ENCODE measurements at regions not wholly inside any gene's neighbourhood (a gene's known extent, or its start where the extent isn't known, plus 50 kb on each side); places are given as distances from the start of the nearest gene placed in this dataset.

DNA sequence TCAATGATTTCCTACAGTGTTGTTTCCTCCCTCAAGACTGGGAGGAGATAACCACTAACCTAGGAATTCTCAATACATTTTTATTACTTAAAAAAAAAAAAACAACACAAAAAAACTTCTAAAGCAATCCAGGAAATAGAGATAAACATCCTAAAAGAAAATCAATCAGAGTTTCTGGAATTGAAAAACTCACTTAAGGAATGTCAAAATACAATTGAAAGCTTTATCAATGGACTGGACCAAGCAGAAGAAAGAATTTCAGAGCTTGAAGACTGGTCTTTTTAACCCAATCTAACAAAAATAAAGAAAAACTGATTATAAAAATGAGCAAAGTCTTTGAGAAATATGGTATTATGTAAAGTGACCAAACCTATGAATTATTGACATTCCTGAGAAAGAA, 394.1 kb downstream of the XPNPEP1 start:
- DNase-seq (ENCODE audit: low read depth in 4 of 4, low spot score in 3 of 4), result no peak

DNA sequence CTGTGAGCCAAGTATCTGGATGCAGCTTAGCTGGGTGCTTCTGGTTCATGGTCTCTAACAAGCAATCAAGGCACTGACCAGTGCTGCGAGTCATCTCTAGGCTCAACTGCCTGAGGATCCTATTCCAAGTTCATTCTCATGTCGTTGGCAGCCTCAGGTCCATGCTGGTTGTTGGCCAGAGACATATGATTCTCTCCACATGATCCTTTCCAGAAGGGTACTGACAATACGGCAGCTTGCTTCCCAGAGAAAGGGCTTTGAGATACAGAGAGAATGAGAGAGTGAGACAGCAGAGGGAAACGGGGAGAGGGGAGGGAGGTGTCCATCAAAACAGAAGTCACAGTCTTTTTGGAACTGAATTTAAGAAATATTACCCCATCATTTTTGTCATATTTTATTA, 405.6 kb downstream of the XPNPEP1 start:
- DNase-seq (ENCODE audit: low read depth in 4 of 4, low spot score in 3 of 4), result no peak

DNA sequence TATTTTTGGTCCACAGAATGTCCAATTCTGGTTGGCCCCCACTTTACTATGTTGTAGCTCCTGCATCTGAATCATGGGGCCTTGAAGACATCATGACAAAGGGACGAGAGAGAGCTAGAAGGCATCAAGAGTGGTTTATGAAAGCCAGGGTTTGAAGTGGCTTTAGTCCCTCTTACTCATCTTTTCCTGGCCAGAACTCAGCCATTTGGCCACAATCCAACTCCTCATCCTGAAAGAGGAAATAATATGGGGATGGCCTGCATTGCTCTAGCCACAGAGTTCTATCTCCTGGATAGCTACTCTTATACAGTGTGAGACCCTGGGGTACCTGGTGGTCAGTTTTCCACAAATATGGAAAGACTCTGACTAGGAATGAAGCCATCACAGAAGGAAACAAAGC, 418.9 kb downstream of the XPNPEP1 start:
- no peak for DNase-seq (ENCODE audit: low read depth in 4 of 4, low spot score in 3 of 4)

DNA sequence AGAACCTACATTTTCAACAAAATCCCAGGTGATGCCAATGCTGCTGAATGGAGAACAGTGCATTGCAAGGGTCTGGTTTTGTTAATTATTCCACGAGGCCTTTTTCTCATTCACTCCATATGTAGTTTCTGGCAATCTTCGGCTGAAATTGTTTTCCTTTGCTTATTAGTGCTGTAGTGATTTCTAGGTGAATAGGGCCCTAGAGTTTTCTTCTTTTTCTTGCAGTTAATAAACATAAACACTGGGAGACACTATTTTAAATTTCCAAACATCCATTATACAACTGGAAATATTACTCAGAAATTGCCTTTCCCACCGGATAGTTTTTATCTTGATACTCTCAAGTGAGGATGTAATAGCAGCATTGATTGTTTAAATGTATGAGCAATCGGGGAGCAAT, 435.6 kb downstream of the XPNPEP1 start:
- DNase-seq (ENCODE audit: low read depth in 4 of 4, low spot score in 3 of 4), result no peak

DNA sequence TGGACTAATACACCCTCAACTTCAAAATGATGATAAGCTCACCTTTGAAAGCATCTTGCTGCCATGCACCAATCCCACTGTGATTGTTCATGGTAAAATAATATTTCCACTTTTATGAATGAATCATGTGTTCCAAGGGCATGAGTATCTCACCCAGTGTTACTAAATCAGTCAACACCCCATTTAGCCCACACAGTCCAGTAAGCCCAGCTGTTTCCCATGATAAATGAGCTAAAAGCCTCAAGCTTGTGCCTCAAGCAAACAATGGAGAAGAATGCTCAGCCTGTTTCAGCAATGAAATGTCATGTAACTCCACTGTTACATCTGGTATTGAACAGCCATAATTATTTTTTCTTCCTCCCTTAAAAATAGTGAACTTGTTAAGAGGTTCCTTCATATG, 442.5 kb downstream of the XPNPEP1 start:
- DNase-seq (ENCODE audit: low read depth in 4 of 4, low spot score in 3 of 4), result no peak

DNA sequence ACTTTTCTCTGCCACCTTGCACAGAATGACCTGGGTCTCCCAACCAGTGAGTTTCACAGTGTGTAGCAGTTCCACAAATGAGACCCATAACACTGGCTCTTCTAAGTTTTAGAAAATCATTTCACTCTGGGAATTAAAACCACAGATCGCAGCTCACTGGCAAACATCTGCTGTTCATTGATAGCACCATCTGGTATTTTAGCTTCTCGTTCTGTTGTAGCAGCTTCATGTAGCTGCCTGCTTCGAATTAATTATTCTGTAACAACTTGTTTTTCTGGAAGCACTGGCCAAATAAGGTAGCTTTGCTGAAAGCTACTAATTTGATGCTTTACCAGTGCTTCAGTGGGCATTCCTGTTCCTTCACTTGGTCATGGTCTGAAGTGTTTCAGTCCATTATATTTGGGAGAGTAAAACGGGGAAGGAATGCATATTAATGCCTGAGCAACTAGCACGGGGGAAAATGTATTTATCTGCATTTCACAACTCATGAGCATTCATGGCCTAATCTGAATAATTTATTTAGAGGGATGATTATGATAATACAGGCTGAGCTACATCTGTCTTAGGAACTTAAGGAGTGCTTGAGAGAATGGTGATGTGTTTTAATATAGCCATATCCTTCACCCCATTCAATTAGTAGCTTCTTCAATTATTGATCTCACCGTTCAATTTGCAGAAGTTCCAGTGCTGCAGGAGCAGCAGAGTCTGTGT, 447.4 kb downstream of the XPNPEP1 start:
- DNase-seq (ENCODE audit: low read depth in 4 of 4, low spot score in 3 of 4), result no peak

DNA sequence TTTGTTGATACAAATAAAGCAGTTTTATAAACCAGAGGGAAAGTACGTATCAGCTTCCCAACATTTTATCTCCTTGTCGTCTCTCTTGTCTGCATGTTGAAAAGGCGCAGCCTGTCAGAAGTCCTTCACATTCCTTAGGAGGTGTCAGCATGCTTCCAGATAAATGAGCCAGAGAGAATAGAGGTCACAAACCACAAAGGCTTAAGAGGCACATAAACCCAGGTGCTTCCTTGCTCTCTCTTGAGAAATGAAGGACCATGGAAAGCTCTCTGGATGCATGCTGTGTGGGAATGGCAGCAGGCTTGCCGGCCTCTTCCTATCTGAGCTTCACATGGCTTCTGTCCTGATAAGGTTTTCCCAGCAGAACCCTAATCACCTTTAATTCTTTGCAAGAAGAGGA, 448.5 kb downstream of the XPNPEP1 start:
- DNase-seq (ENCODE audit: low read depth in 4 of 4, low spot score in 3 of 4), result no peak

DNA sequence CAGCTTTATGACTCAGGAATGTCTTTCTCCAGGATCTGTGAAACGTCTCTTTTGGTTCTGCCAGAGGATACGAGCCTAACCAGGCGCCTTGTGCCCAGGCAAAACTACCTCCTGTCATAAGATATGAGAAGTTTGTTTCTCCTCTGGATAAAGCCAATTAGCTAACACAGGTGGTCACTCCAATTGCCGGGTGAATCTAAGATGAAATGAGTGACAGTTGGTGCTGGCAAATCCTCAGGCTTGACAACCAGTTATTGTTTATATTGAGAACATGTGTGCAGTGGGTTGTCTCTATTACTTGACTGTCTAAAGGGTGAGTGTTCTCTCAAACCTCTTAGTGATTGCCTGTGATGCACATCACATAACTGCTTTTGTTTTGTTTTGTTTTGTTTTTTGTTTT, 449.1 kb downstream of the XPNPEP1 start:
- DNase-seq (ENCODE audit: low read depth in 4 of 4, low spot score in 3 of 4), result no peak

DNA sequence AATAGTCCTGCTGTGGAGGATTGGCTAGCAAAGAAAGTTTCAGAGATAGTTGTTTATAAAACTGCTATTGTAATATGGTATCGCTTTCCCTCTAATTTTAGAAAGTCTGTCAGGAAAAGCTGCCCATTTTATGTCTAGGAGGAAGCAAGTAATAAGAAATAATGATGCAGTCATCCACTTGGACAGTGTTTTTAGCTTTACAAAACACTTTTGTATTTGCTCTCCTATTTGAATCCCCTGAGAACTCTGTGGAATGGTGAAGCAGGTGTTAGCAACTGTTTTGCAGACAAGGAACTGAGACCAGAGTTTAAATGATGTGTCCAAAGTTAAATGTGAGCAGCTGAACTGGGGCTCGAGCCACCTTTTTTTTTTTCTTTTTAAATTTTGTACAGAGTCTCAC, 455.8 kb downstream of the XPNPEP1 start:
- no peak for DNase-seq (ENCODE audit: low read depth in 4 of 4, low spot score in 3 of 4)

DNA sequence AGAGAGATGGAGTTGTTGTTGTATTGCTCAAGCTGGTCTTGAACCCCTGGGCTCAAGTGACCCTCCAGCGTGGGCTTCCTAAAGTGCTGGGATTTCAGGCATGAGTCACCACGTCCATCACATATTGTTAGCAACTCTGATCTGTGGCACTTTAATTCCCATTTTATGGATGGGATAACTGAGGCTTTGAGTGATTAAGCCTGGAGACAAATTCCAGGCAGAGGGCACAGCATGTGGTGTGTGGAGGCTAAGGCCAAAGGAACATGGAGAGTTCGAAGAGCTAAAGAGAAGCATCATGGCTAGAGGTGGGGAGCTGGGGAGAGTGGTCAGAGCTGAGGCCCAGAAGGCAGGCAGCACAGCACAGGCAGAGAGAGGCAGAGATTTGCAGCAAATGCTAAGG, 458.4 kb downstream of the XPNPEP1 start:
- DNase-seq (ENCODE audit: low read depth in 4 of 4, low spot score in 3 of 4), result no peak

DNA sequence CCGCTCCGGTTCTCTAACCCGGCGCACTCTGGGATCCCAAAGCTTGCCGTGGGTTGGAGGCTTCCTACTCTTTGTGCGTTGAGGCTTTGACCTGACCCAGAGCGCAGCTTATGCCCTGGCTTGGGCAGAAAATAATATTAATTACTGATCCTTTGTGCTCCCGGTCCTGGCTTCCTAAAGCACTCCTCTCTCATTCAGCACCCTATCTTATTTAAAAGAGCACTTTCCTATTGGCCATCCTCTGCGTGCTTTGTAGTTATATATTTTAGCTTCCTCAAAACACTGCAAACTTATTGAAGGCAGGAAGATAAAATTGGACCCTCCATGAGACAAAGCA, 466.0 kb downstream of the XPNPEP1 start:
- no peak for DNase-seq (ENCODE audit: low read depth in 4 of 4, low spot score in 3 of 4)

DNA sequence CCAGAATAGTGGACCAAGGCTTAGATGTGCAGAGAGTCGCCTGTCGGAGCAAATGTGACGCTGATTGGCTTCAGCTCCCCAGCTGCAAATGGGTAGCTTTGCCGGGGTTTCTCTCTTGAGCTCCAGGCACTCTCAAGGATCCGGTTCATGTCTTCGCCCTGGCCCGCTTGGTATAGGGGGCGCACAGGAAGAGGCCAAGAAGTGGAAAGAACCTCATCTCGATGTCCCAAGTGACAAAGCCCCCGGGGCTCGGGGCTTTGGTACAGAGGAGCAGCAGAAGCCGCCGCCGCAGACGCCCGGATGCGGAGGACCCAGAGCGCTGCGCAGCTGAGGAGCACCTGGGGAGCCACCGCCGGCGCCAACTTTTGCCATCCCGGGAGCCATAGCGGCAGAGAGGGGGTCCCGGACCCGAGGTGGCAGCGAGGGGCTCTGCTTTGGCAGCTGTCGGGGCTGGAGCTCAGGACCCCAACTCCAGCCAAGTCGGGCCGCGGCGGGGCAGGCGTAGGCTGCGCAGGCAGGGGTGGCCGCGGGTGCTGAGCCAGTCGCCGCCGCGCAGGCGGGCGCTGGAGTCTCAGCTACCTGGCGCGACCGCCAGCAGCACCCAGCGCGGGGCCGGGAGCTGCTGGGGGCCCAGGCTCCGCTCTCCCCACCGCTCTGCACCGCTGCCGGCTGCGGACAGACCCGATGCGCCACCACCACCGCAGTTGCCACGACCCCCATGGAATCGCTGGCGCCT, 466.6 kb downstream of the XPNPEP1 start:
- no peak for DNase-seq (ENCODE audit: low read depth in 4 of 4, low spot score in 3 of 4)

DNA sequence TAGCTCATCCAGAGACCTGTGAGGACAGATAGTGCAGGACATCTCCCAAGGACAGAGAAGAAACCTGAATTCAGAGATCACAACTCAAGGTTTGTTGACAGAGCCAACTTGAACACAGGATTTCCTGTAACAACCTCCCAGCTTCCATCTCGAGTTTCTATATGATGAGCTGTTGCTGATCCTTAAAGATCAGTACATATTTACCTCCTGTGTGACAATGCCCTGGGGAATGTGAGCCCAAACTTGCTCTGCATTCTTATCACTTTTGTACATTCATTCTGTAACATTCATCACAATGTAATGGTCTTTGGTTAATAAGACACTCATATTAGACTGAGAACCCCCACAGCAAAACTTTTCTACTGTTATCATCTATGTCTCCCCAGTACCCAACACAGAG, 468.6 kb downstream of the XPNPEP1 start:
- DNase-seq (ENCODE audit: low read depth in 4 of 4, low spot score in 3 of 4), result no peak

DNA sequence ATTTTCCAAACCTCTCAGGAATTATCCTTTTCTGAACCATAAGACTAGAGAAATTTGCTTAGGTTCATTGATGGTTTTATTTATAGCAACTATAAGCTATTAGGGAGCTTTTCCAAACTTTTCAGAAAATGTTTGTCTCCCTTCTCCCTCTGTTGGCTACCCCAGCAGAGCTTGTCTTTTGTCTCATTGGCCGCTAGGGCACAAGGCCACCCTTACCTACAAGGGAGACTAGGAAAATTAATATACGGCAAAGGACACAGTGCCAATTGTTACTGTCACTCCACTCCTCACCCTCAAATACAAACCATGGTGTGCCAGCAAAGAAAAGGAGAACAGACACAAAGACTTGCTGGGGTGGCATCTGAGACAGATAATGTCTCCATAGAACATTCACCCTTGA, 471.4 kb downstream of the XPNPEP1 start:
- DNase-seq (ENCODE audit: low read depth in 4 of 4, low spot score in 3 of 4), result no peak

DNA sequence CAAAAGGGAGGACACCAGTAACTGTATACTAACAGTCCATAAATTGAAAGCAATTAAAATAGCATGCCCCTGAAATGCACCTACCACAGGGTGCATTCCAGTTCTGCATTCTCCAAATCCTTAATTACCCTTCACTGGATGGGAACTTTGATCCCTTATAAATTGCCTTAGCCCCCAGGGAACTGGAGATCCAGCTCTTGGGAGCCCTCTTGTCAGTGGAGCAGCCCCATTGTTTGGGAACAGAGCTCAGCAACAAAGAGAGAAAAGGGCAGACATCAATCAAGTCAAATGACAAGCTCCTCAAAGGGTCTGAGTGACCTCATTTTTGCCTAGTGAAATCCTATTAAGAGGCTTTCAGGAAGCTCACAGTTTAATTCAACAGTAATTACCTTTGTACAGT, 472.6 kb downstream of the XPNPEP1 start:
- peak in 2 of 4 donors; percentile 61 to 67 for DNase-seq (ENCODE audit: low read depth in 4 of 4, low spot score in 3 of 4)

DNA sequence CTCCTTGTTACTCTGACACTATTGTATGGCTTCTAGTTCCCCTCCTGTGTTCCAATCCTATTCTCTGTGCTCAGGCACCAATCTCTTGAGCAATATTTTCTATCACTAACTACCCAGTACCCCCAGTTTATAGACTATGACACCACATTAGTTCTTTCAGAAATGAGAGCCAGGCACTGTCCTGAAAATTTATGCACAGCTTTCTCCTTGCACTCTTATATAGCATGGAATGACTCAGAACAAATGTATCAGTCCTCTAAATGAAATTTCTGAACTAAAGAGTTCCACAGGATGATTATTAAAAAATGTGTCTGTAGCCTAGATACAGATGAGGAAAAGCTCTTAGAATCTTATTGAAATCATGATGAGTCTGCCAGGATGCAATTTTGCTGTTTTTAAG, 489.9 kb downstream of the XPNPEP1 start:
- DNase-seq (ENCODE audit: low read depth in 4 of 4, low spot score in 3 of 4), result no peak

DNA sequence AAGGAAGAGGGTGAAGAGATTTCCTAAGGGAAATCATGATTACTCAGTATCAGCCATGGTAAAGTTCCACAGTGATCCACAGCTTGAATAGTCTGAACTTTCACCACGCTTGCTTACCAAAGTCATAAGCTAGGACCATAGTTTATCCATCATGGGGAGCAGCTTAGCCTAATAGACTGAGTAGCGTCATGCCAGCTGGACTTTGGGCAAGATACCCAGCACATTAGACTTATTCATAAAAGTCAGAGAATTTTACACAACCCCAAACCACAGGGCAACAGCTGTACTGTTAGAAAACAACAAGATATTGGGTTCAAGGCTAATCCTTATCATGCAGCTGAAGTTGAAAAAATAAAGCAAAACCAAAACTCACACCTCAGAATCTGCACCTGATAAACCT, 491.0 kb downstream of the XPNPEP1 start:
- no peak for DNase-seq (ENCODE audit: low read depth in 4 of 4, low spot score in 3 of 4)

DNA sequence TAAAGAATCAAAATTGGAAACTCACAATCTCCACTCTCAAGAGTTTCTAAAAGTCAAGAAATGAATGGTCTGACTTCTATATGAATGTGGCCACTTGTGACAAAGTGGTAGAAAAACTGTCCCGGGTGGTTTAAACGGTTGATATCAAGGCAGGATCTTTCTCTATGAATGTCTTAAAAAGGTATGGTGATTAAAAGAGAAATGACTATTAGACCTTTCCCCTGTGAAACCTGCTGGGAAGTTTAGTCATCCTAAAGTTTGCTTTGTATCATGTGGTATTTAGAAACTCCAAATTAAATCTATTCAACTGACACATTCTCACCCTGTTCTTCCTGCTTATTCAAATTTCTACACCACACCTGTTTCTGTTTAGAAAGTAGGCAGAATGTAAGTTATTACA, 492.5 kb downstream of the XPNPEP1 start:
- no peak for DNase-seq (ENCODE audit: low read depth in 4 of 4, low spot score in 3 of 4)

DNA sequence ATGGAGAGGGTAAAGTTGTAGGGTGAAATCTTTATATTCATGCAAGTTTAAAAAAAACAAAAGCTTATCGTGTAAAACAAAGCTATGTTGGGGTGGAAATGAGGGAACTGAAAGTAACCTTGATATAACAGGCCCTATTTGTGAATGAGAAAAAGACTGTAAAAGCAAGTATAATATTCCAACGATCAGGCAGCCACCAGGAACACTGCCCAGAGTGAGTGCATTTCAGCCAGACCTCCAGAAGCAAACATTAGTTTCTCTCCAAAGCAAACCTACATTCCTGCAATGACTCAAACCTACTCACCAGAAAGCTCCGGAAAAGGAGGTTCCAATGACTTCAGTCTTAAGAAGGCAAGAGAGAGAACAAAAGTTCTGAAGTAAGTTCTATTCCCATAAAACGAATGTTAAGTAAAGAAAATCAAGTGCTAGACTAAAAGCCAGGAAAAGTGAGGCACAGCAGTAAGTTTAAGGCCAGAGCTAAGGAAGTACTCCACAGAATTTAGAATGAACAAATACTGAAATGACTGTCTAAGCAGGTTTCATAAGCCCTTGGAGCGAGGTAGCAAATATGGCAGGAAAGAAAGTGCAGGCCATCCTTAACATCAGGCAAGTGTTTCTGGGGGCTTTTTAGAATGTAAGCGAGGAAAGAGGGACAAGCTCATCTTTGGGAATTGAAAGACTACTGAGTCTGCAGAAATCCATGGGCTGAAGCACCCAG, 493.1 kb downstream of the XPNPEP1 start:
- no peak for DNase-seq (ENCODE audit: low read depth in 4 of 4, low spot score in 3 of 4)

DNA sequence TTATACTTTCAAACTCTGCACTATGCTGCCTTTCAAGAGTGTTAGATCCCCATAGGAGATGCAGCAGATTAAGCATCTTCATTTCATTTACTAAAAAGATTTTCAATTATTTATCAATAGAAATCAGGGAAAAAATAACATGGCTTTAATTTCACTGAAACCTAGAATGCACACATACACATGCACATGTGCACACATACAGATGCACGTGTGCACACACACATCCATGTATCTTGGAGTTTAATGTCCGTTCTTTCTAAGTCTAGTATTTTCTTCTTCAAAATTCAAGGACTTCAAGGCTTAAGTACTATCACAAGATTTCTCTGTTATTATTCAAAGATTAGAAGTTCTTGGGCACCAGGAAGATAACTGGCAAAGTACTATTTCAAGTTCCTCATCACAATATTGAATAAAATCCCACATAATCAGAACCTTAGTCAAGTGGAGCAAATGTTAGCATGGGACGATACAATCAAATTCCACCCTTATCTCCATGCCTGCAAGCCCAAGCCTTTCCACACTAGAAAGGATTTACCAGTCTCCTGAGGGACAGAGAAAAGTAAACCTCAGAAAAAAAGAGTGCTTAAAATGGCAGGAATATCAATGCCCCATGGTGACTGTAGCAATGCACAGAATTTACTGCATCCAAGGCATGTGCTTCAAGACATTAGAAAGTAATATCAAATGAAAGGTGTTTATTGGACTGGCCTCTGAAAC, 494.4 kb downstream of the XPNPEP1 start:
- DNase-seq (ENCODE audit: low read depth in 4 of 4, low spot score in 3 of 4), result no peak

DNA sequence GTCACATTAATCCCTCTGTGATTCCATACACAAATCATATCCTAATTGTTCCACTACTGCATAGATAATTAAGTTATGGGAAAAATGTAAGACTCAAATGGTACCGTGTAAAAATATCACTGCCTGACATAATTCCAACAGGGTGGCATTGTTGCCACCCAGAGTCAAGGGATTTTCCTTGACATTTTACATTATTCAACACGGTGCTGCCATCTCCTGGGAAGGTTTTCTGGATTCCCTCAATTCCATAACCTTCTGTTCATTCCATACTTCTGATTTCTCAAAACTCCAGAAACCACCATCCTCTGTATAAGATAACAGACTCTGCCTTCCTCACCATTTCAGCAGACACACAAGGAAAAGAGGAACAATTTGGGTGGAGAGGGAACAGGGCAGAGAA, 495.9 kb downstream of the XPNPEP1 start:
- DNase-seq (ENCODE audit: low read depth in 4 of 4, low spot score in 3 of 4), result no peak
